ENCODE measurements at regions not wholly inside any gene's neighbourhood (a gene's known extent, or its start where the extent isn't known, plus 50 kb on each side); places are given as distances from the start of the nearest gene placed in this dataset.

GRCh38 chr2:18272148-18272494 is 288.3 kb downstream of the RDH14 start:
- TF ChIP-seq CTCF (IDR thresholded peaks at IDR 0.05) (no peak), POLR2A (IDR thresholded peaks at IDR 0.05) (no peak)
